ENCODE measurements at regions not wholly inside any gene's neighbourhood (a gene's known extent, or its start where the extent isn't known, plus 50 kb on each side); places are given as distances from the start of the nearest gene placed in this dataset.
"Not testable (repeated sequence)": the region's sequence is repeated elsewhere in the genome, so short reads cannot be mapped to it uniquely, and the experiment has no call there.

- CTCF ChIA-PET = no interaction called here
- Mint-ChIP-seq H3K4me1 (peaks cover 18% of the 10 kb centered on the region), H3K4me3 (no peak overlapping the region), H3K9me3 (ENCODE audit: low read depth) (peaks cover 8% of the 10 kb centered on the region), H3K27ac (peak overlapping the region; percentile 64), H3K27me3 (no peaks in the 10 kb centered on the region), H3K36me3 (peaks cover 14% of the 10 kb centered on the region)
- DNase-seq (peak; percentile 76), ATAC-seq (peak; percentile 95)
Measured at GRCh38 chr3:106457281-106458180, 588.7 kb upstream of the CBLB start.

- H3K4me3 Mint-ChIP-seq = no peak overlapping the region
- H3K9me3 Mint-ChIP-seq (ENCODE audit: low read depth) = peaks cover 11% of the 10 kb centered on the region
- H3K4me1 Mint-ChIP-seq = peaks cover 18% of the 10 kb centered on the region
- no peak for ATAC-seq
- CTCF ChIA-PET = no interaction called here
- peaks cover 19% of the 10 kb centered on the region for H3K36me3 Mint-ChIP-seq
- H3K27ac Mint-ChIP-seq = no peak overlapping the region
- no peaks in the 10 kb centered on the region for H3K27me3 Mint-ChIP-seq
- no peak for DNase-seq
Measured at GRCh38 chr3:106458952-106459351, 590.1 kb upstream of the CBLB start.

GRCh38 chr3:106466881-106467280 lies 598.1 kb upstream of the CBLB start:
- no peak overlapping the region for H3K27ac Mint-ChIP-seq
- no peak for ATAC-seq
- no peaks in the 10 kb centered on the region for H3K4me1 Mint-ChIP-seq
- H3K27me3 Mint-ChIP-seq = no peaks in the 10 kb centered on the region
- no peak overlapping the region for H3K4me3 Mint-ChIP-seq
- peaks cover 15% of the 10 kb centered on the region for H3K9me3 Mint-ChIP-seq (ENCODE audit: low read depth)
- peaks cover 27% of the 10 kb centered on the region for H3K36me3 Mint-ChIP-seq
- DNase-seq = no peak
- CTCF ChIA-PET = no interaction called here

GRCh38 chr3:106473576-106474475 lies 605.0 kb upstream of the CBLB start:
- Mint-ChIP-seq H3K4me3 (no peak overlapping the region), H3K27me3 (no peaks in the 10 kb centered on the region), H3K27ac (no peak overlapping the region), H3K36me3 (peaks cover 25% of the 10 kb centered on the region), H3K4me1 (peaks cover 6% of the 10 kb centered on the region), H3K9me3 (ENCODE audit: low read depth) (peaks cover 18% of the 10 kb centered on the region)
- CTCF ChIA-PET = no interaction called here
- DNase-seq (no peak), ATAC-seq (peak; percentile 42)

GRCh38 chr3:106482451-106482850 lies 613.6 kb upstream of the CBLB start:
- Mint-ChIP-seq H3K36me3 (peaks cover 16% of the 10 kb centered on the region), H3K27me3 (no peaks in the 10 kb centered on the region), H3K27ac (no peak overlapping the region), H3K4me3 (no peak overlapping the region), H3K9me3 (ENCODE audit: low read depth) (peaks cover 10% of the 10 kb centered on the region), H3K4me1 (no peaks in the 10 kb centered on the region)
- ATAC-seq (no peak), DNase-seq (no peak)
- CTCF ChIA-PET = no interaction called here

- Mint-ChIP-seq H3K4me3 (no peak overlapping the region), H3K9me3 (ENCODE audit: low read depth) (peaks cover 4% of the 10 kb centered on the region), H3K27ac (no peak overlapping the region), H3K4me1 (no peaks in the 10 kb centered on the region), H3K36me3 (peaks cover 5% of the 10 kb centered on the region), H3K27me3 (no peaks in the 10 kb centered on the region)
- CTCF ChIA-PET = no interaction called here
- ATAC-seq (no peak), DNase-seq (no peak)
Measured at GRCh38 chr3:106485217-106485616, 616.4 kb upstream of the CBLB start.

GRCh38 chr3:106485802-106486201 lies 617.0 kb upstream of the CBLB start:
- DNase-seq (no peak), ATAC-seq (no peak)
- Mint-ChIP-seq H3K27ac (no peak overlapping the region), H3K36me3 (peaks cover 3% of the 10 kb centered on the region), H3K4me3 (no peak overlapping the region), H3K27me3 (no peaks in the 10 kb centered on the region), H3K4me1 (no peaks in the 10 kb centered on the region), H3K9me3 (ENCODE audit: low read depth) (peaks cover 4% of the 10 kb centered on the region)
- CTCF ChIA-PET = interaction anchor here (0.7 kb wide), 1 partner anchor 118 kb away, joined by 3 read pairs; no protein-coding TSS in a partner anchor

GRCh38 chr3:106486945-106487639 lies 618.3 kb upstream of the CBLB start:
- ATAC-seq; H3K27ac Mint-ChIP-seq; H3K27me3 Mint-ChIP-seq; H3K36me3 Mint-ChIP-seq; H3K4me1 Mint-ChIP-seq; DNase-seq; H3K4me3 Mint-ChIP-seq; H3K9me3 Mint-ChIP-seq (ENCODE audit: low read depth): not testable (repeated sequence)
- CTCF ChIA-PET = interaction anchor here (0.8 kb wide), 1 partner anchor 114 kb away, joined by 3 read pairs; no protein-coding TSS in a partner anchor

- no peak overlapping the region for H3K4me3 Mint-ChIP-seq
- H3K27ac Mint-ChIP-seq = no peak overlapping the region
- no peaks in the 10 kb centered on the region for H3K4me1 Mint-ChIP-seq
- DNase-seq (no peak), ATAC-seq (no peak)
- CTCF ChIA-PET = interaction anchor here (1.3 kb wide), 1 partner anchor 36 kb away, joined by 3 read pairs; no protein-coding TSS in a partner anchor
- H3K36me3 Mint-ChIP-seq = peaks cover 3% of the 10 kb centered on the region
- H3K9me3 Mint-ChIP-seq (ENCODE audit: low read depth) = peaks cover 4% of the 10 kb centered on the region
- H3K27me3 Mint-ChIP-seq = no peaks in the 10 kb centered on the region
Measured at GRCh38 chr3:106488331-106488730, 619.5 kb upstream of the CBLB start.

- Mint-ChIP-seq H3K4me3 (no peak overlapping the region), H3K27me3 (no peaks in the 10 kb centered on the region), H3K9me3 (ENCODE audit: low read depth) (peaks cover under 1% of the 10 kb centered on the region), H3K27ac (no peak overlapping the region), H3K4me1 (no peaks in the 10 kb centered on the region), H3K36me3 (peaks cover 2% of the 10 kb centered on the region)
- ATAC-seq (no peak), DNase-seq (no peak)
- CTCF ChIA-PET = interaction anchor here (1.2 kb wide), 1 partner anchor 58 kb away, joined by 3 read pairs; no protein-coding TSS in a partner anchor
Measured at GRCh38 chr3:106491796-106492195, 623.0 kb upstream of the CBLB start.

GRCh38 chr3:106508331-106508893 lies 639.6 kb upstream of the CBLB start:
- DNase-seq = no peak
- H3K9me3 Mint-ChIP-seq (ENCODE audit: low read depth) = peaks cover 6% of the 10 kb centered on the region
- no peaks in the 10 kb centered on the region for H3K27me3 Mint-ChIP-seq
- CTCF ChIA-PET = no interaction called here
- H3K36me3 Mint-ChIP-seq = peaks cover 14% of the 10 kb centered on the region
- H3K4me1 Mint-ChIP-seq = peaks cover 5% of the 10 kb centered on the region
- H3K4me3 Mint-ChIP-seq = no peak overlapping the region
- H3K27ac Mint-ChIP-seq = no peak overlapping the region
- no peak for ATAC-seq

GRCh38 chr3:106510206-106510605 lies 641.4 kb upstream of the CBLB start:
- H3K9me3 Mint-ChIP-seq (ENCODE audit: low read depth) = peaks cover 6% of the 10 kb centered on the region
- CTCF ChIA-PET = no interaction called here
- no peak for ATAC-seq

GRCh38 chr3:106512846-106513245 lies 644.0 kb upstream of the CBLB start:
- CTCF ChIA-PET = interaction anchor here (0.6 kb wide), 1 partner anchor 10 kb away, joined by 3 read pairs; no protein-coding TSS in a partner anchor

More at GRCh38 chr3:106510206-106510605, 641.4 kb upstream of the CBLB start:
- Mint-ChIP-seq H3K4me1 (peaks cover 5% of the 10 kb centered on the region), H3K27ac (no peak overlapping the region), H3K4me3 (no peak overlapping the region), H3K27me3 (no peaks in the 10 kb centered on the region), H3K36me3 (peaks cover 12% of the 10 kb centered on the region)
- no peak for DNase-seq

More at GRCh38 chr3:106512846-106513245, 644.0 kb upstream of the CBLB start:
- H3K36me3 Mint-ChIP-seq = peaks cover 3% of the 10 kb centered on the region
- peaks cover 3% of the 10 kb centered on the region for H3K9me3 Mint-ChIP-seq (ENCODE audit: low read depth)
- H3K4me3 Mint-ChIP-seq = no peak overlapping the region
- H3K4me1 Mint-ChIP-seq = no peaks in the 10 kb centered on the region
- H3K27ac Mint-ChIP-seq = no peak overlapping the region
- ATAC-seq = no peak
- no peak for DNase-seq
- H3K27me3 Mint-ChIP-seq = no peaks in the 10 kb centered on the region

Data from activated CD8-positive, alpha-beta memory T cell treated with anti-CD3 and anti-CD28 coated beads, Interleukin-2, amount 10 ng/mL, durations not matched to agents 7 days and 5 days (primary cell).